HEK293T (cell line): ENCODE measurements at regions not wholly inside any gene's neighbourhood (a gene's known extent, or its start where the extent isn't known, plus 50 kb on each side); places are given as distances from the start of the nearest gene placed in this dataset.

Experiments used
- ELF4 ChIP-seq: fragments of 450-650 bp; IDR thresholded peaks from 2 replicates; pipeline ENCODE4 v1.6.1; 2017; ENCODE audit warnings: antibody characterized with exemption
- HDGF ChIP-seq: fragments of 450-650 bp; IDR thresholded peaks from 2 replicates; pipeline ENCODE4 v1.6.1; 2017; ENCODE audit warnings: antibody characterized with exemption, borderline replicate concordance
- SP1 ChIP-seq: fragments of 450-650 bp; IDR thresholded peaks from 2 replicates; pipeline ENCODE4 v1.6.1; 2017
- SUZ12 ChIP-seq: fragments of 450-650 bp; IDR thresholded peaks from 2 replicates; pipeline ENCODE4 v1.6.1; 2016; ENCODE audit warnings: mild to moderate bottlenecking
- ZNF384 ChIP-seq: fragments of 450-650 bp; IDR thresholded peaks from 2 replicates; pipeline ENCODE4 v1.6.1; 2016

- TF ChIP-seq SUZ12 = no peak
- TF ChIP-seq ZNF384 = no peak
- TF ChIP-seq SP1 = no peak
- no peak for TF ChIP-seq ELF4
- no peak for TF ChIP-seq HDGF
These were observed 53.8 kb downstream of the TEX44 start for GRCh38 chr2:231646476-231646875.
